22Rv1 (cell line): ENCODE measurements at regions not wholly inside any gene's neighbourhood (a gene's known extent, or its start where the extent isn't known, plus 50 kb on each side); places are given as distances from the start of the nearest gene placed in this dataset.

Experiments used
- ZFX ChIP-seq: fragments of 450-650 bp; IDR thresholded peaks from 2 replicates; pipeline ENCODE4 v1.6.1; 2017; ENCODE audit warnings: antibody characterized with exemption, borderline replicate concordance
- TF ChIP-seq, protein P1 (sequence below): fragments of 450-650 bp; IDR thresholded peaks from 2 replicates; pipeline ENCODE4 v1.5.1; 2017; ENCODE audit warnings: mild to moderate bottlenecking

DNA sequence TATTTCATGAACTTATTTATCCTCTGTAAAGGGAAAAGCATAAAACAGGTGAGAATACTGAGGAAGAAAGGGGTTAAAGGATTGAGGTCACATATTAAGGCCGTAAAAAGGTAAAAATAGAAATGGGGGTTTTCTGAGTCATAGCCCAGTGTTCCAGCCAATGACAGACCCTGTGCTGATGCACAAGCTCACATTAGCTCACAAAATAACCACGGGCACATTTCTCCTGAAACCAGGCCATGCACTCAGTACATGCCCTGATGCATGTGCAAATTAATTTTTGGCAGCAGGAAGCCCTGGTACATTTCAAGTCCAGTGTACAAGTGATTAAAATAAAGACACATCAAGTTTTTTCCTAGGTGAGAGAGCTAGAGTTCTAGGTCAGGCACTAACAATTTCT is 194.4 kb downstream of the TMEM200A start:
- TF ChIP-seq, protein P1, sequence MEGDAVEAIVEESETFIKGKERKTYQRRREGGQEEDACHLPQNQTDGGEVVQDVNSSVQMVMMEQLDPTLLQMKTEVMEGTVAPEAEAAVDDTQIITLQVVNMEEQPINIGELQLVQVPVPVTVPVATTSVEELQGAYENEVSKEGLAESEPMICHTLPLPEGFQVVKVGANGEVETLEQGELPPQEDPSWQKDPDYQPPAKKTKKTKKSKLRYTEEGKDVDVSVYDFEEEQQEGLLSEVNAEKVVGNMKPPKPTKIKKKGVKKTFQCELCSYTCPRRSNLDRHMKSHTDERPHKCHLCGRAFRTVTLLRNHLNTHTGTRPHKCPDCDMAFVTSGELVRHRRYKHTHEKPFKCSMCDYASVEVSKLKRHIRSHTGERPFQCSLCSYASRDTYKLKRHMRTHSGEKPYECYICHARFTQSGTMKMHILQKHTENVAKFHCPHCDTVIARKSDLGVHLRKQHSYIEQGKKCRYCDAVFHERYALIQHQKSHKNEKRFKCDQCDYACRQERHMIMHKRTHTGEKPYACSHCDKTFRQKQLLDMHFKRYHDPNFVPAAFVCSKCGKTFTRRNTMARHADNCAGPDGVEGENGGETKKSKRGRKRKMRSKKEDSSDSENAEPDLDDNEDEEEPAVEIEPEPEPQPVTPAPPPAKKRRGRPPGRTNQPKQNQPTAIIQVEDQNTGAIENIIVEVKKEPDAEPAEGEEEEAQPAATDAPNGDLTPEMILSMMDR: no peak
- no peak for TF ChIP-seq ZFX
